Fibroblast of lung (primary cell): ENCODE measurements at regions not wholly inside any gene's neighbourhood (a gene's known extent, or its start where the extent isn't known, plus 50 kb on each side); places are given as distances from the start of the nearest gene placed in this dataset.
"Not testable (repeated sequence)": the region's sequence is repeated elsewhere in the genome, so short reads cannot be mapped to it uniquely, and the experiment has no call there.

Experiments used
- DNase-seq, 2 donors: peaks; one replicate each; pipeline versions ENCODE4 v3.0.0 to v3.0.0-alpha.2; 2010; ENCODE audit warnings: low read depth in 2 of 2
- H2AFZ ChIP-seq: 2 replicates; pipeline ENCODE4 v1.5.1; 2012; ENCODE audit warnings: low read length, control low read depth, inconsistent platforms
- H3K27ac ChIP-seq: 2 replicates; pipeline ENCODE4 v1.5.1; 2011; ENCODE audit warnings: low read length, control low read depth; ENCODE audit not compliant: insufficient read depth
- H3K27me3 ChIP-seq: 2 replicates; pipeline ENCODE4 v1.5.1; 2011; ENCODE audit warnings: mild to moderate bottlenecking, low read length; ENCODE audit not compliant: control insufficient read depth, insufficient read depth
- H3K36me3 ChIP-seq: 2 replicates; pipeline ENCODE4 v1.5.1; 2011; ENCODE audit warnings: low read length; ENCODE audit not compliant: control insufficient read depth, insufficient read depth
- H3K4me1 ChIP-seq: 2 replicates; pipeline ENCODE4 v1.5.1; 2011; ENCODE audit warnings: low read length; ENCODE audit not compliant: control insufficient read depth, insufficient read depth; ENCODE audit errors: extremely low read depth
- H3K4me2 ChIP-seq: 2 replicates; pipeline ENCODE4 v1.5.1; 2011; ENCODE audit warnings: low read length, control low read depth; ENCODE audit not compliant: insufficient read depth; ENCODE audit errors: extremely low read depth
- H3K4me3 ChIP-seq, 4 experiments: fragments of 200-600 bp in 1 of 4; sonication (generic) in 1 of 4; replicated peaks in 1 of 4; 2 replicates each; pipeline ENCODE4 v1.5.1; 2011 to 2016; ENCODE audit warnings: low read length in 4 of 4, low read depth in 3 of 4, mild to moderate bottlenecking in 3 of 4, control low read depth in 2 of 4, inconsistent platforms in 1 of 4, mixed read lengths in 1 of 4; ENCODE audit not compliant: insufficient read depth in 1 of 4; ENCODE audit errors: control extremely low read depth in 1 of 4
- H3K79me2 ChIP-seq: 2 replicates; pipeline ENCODE4 v1.5.1; 2012; ENCODE audit warnings: mild to moderate bottlenecking, low read length, inconsistent platforms; ENCODE audit not compliant: control insufficient read depth, insufficient read depth
- H3K9ac ChIP-seq: 2 replicates; pipeline ENCODE4 v1.5.1; 2011; ENCODE audit warnings: mild to moderate bottlenecking, low read length, control low read depth; ENCODE audit not compliant: insufficient read depth
- H3K9me3 ChIP-seq: 2 replicates; pipeline ENCODE4 v1.5.1; 2012; ENCODE audit warnings: low read depth, low read length; ENCODE audit not compliant: control insufficient read depth, insufficient read depth
- H4K20me1 ChIP-seq: 2 replicates; pipeline ENCODE4 v1.5.1; 2011; ENCODE audit warnings: low read length; ENCODE audit not compliant: control insufficient read depth, insufficient read depth; ENCODE audit errors: extremely low read depth
- CTCF ChIP-seq, 2 donors: IDR thresholded peaks in 1 of 2; conservative IDR thresholded peaks in 1 of 2; 1 replicate in 1 of 2; 2 replicates in 1 of 2; pipeline ENCODE4 v1.5.1; 2011 to 2012; ENCODE audit warnings: low read length in 2 of 2, control low read depth in 1 of 2, inconsistent platforms in 1 of 2, low read depth in 1 of 2, mild to moderate bottlenecking in 1 of 2
- EZH2 ChIP-seq: IDR thresholded peaks from 2 replicates; pipeline ENCODE4 v1.5.1; 2012; ENCODE audit warnings: low read length, control low read depth, mild to moderate bottlenecking; ENCODE audit errors: missing control alignments

- Histone ChIP-seq H3K4me2 (no peak overlapping the region), H3K27ac (no peak overlapping the region), H3K9ac (no peak overlapping the region), H3K9me3 (no peaks in the 10 kb centered on the region), H3K79me2 (no peaks in the 10 kb centered on the region), H3K4me1 (no peaks in the 10 kb centered on the region), H4K20me1 (no peaks in the 10 kb centered on the region), H3K36me3 (no peaks in the 10 kb centered on the region), H3K27me3 (no peaks in the 10 kb centered on the region), H2AFZ (no peak overlapping the region), H3K4me3 (no peak overlapping the region)
- TF ChIP-seq EZH2 (no peak), CTCF (conservative IDR thresholded peaks at IDR 0.05 in 1 of 2, IDR thresholded peaks at IDR 0.05 in 1 of 2; ENCODE audit: low read depth in 1 of 2, low read length in 2 of 2) (no peak)
- no peak for DNase-seq
Measured at GRCh38 chr2:65932571-65932970, 500.2 kb upstream of the SPRED2 start.

- no peak for TF ChIP-seq CTCF (conservative IDR thresholded peaks at IDR 0.05 in 1 of 2, IDR thresholded peaks at IDR 0.05 in 1 of 2; ENCODE audit: low read depth in 1 of 2, low read length in 2 of 2)
- TF ChIP-seq EZH2 = no peak
- H3K9me3 ChIP-seq = no peaks in the 10 kb centered on the region
- no peaks in the 10 kb centered on the region for H3K79me2 ChIP-seq
- DNase-seq = no peak
- H3K4me3 ChIP-seq = no peak overlapping the region
- H3K9ac ChIP-seq = no peak overlapping the region
- H4K20me1 ChIP-seq = no peaks in the 10 kb centered on the region
- H3K4me2 ChIP-seq = no peak overlapping the region
- H3K27ac ChIP-seq = no peak overlapping the region
- no peaks in the 10 kb centered on the region for H3K4me1 ChIP-seq
- H3K27me3 ChIP-seq = no peaks in the 10 kb centered on the region
- H2AFZ ChIP-seq = no peak overlapping the region
- H3K36me3 ChIP-seq = no peaks in the 10 kb centered on the region
Measured at GRCh38 chr2:65931056-65931455, 498.7 kb upstream of the SPRED2 start.

GRCh38 chr2:65930259-65930658 lies 497.9 kb upstream of the SPRED2 start:
- no peaks in the 10 kb centered on the region for H3K36me3 ChIP-seq
- no peaks in the 10 kb centered on the region for H3K27me3 ChIP-seq
- no peaks in the 10 kb centered on the region for H3K9me3 ChIP-seq
- H3K4me2 ChIP-seq = no peak overlapping the region
- no peak overlapping the region for H2AFZ ChIP-seq
- no peaks in the 10 kb centered on the region for H3K4me1 ChIP-seq
- H4K20me1 ChIP-seq = no peaks in the 10 kb centered on the region
- H3K4me3 ChIP-seq = no peak overlapping the region
- no peaks in the 10 kb centered on the region for H3K79me2 ChIP-seq
- no peak for TF ChIP-seq EZH2
- TF ChIP-seq CTCF (conservative IDR thresholded peaks at IDR 0.05 in 1 of 2, IDR thresholded peaks at IDR 0.05 in 1 of 2; ENCODE audit: low read depth in 1 of 2, low read length in 2 of 2) = no peak
- no peak overlapping the region for H3K27ac ChIP-seq
- no peak overlapping the region for H3K9ac ChIP-seq
- no peak for DNase-seq

GRCh38 chr2:65929664-65930063 lies 497.3 kb upstream of the SPRED2 start:
- not testable (repeated sequence) for H3K27ac ChIP-seq

More at GRCh38 chr2:65929664-65930063, 497.3 kb upstream of the SPRED2 start:
- not testable (repeated sequence) for H3K4me1 ChIP-seq, H3K79me2 ChIP-seq, H2AFZ ChIP-seq, H3K36me3 ChIP-seq, H3K9me3 ChIP-seq, H3K9ac ChIP-seq, DNase-seq, H4K20me1 ChIP-seq, H3K27me3 ChIP-seq, H3K4me2 ChIP-seq, H3K4me3 ChIP-seq
